Suppressor macrophage treated with lipopolysaccharide for 4 hours (primary cell): ENCODE measurements at regions not wholly inside any gene's neighbourhood (a gene's known extent, or its start where the extent isn't known, plus 50 kb on each side); places are given as distances from the start of the nearest gene placed in this dataset.
A peak's percentile ranks its signal among the peaks of the same experiment; 100 is the strongest.
"Not testable (repeated sequence)": the region's sequence is repeated elsewhere in the genome, so short reads cannot be mapped to it uniquely, and the experiment has no call there.

Experiments
- DNase-seq: peaks from one replicate; pipeline ENCODE4 v3.0.0-alpha.2; 2020

DNA sequence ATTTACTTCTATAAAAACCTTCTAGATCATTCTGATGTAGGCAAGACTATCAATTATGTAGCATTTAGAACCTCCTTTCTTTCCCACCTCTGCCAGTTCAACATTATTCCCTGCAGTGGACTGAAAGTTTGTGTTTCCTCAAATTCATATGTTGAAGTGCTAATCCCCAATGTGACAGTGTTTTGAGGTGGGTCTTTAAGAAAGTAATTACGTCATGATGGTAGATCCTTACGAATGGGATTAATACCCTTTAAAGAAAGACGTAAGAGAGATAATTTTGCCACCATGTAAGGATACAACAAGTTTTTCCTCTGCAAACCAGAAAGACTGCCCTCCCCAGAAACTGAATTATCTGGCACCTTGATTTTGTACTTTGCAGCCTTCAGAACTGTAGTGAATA lies 1489.7 kb upstream of the SEL1L start:
- DNase-seq: no peak

DNA sequence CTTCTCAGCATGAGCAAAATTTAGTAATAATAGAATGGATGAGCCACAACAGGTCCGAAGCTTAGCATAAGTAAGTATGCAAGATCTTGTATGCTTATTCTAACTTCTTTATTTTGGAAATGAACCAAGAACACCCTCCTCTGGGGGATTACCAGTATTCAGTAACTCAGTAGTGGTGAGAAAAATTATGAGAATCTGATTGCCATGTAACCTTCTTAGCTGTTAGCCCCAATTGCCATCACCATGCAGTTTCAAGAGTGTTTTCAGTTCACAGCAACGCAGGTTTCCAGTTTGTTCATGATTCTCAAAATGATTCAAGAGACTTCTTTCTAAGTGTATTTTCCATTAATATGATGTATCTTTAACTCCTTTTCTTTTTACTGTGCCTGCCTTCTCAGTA lies 1507.6 kb upstream of the SEL1L start:
- DNase-seq: no peak

DNA sequence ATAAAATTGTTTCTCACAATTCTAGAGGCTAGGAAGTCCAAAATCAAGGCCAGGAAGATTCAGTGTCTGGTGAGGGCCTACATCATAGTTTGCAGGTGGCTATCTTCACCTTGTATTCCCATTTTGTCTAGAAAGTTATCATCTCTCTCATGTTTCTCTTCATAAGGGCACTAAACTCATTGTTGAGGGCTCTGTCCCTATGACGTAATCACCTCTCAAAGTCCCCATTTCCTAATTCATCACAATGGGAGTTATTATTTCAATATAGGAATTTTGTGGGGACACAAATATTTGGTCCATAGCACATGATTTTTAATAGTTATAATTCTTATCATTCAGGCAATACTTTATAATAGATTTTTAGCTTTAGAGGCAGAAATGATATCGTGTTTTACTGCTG lies 1509.2 kb upstream of the SEL1L start:
- no peak for DNase-seq

DNA sequence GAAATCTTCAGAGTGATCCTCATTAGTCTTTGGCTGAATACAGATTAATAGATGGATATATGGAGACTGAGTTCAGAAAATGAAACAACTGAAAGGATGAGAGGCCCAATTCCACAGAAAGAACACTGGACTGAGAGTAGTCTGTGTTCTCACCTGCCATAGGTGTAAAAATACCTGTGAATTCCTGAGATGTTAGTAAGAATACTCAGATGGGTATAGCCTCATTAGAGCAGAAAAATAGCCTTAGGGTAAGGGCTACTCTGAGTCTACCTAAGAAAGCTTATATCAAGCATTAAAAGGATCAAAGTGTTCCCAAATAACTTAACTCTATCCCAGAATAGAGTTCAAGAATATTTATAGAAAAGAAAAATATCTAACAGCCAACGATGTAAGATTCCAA lies 1510.3 kb upstream of the SEL1L start:
- no peak for DNase-seq

DNA sequence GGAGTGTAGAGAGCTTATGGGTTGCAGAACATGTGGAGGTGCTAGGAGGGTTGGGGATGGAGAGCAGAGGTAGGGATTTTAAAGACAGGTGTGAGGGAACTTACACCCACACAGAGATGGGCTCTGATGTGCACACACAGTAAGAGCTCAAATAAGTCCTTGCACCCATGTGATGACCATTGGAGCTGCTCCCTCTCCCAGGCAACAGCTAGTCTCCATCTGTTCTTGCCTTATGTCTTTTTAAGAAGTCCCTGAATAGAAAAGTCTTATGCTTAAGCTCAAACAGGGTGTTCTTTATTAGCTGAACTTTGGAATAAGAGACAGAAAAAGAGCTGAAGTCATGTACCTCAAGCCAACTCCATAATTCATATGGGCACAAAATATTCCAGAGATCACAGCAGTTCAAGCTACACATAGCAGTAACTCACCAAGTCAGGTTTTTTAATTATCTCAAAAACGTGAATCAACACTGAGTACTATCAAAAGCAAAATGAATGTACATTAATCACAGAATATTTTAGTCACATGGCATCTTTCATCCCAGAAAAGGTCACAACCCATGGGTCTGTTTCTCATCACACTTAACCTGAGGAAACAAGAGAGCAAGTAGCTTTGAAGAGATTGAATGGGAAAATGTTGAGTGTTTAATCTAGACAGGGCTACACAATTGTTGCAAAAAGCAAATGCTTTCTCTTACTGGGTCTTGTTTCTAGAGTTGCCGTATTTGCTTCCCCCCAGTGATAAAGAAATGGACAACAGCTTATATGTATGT lies 1513.6 kb upstream of the SEL1L start:
- no peak for DNase-seq

DNA sequence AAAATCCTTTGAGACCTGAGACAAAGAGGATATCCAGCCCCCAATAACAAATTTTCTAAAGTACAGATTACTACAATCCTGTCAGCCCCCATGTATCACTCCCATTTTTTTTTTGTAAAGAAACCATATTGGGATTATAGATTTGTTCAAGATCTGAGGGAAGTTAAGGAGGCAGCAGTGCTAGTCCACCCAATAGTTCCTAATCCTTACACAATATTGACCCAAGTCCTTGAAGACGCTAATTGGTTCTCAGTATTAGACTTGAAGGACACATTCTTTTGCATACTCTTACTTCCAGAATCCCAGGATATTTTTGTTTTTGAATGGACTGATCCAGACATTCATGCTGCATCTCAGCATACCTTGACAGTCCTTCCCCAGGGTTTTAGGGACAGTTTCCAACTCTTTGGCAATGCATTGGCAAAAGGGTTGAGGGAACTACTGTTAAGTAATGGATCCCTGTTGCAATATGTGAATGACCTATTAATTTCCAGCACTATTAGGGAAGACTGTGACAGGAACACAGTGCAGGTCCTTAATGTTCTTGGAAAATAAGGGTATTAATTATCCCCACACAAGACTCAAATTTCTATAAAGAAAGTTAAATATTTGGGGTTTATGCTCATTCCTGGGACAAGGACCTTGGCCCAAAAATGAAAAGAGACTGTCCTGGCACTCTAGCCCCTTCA lies 1519.5 kb upstream of the SEL1L start:
- DNase-seq: no peak

DNA sequence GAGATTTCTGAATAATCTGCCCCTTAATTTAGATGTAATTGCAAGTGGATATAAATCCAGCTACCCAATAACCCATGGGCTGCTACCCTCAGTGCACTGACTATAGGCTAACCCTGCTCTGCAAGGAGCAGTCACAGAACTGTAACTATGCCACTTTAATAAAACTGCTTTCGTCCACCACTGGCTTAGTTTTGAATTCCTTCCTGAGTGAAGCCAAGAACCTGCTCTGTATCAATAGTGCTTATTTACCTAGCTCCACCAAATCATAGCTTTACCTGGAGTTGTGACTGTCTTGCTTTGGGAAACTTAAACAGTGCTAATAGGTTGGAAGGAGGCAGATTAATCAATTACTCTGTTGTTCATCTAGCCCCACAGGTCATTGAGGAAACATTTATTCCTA lies 1524.4 kb upstream of the SEL1L start:
- DNase-seq: no peak

DNA sequence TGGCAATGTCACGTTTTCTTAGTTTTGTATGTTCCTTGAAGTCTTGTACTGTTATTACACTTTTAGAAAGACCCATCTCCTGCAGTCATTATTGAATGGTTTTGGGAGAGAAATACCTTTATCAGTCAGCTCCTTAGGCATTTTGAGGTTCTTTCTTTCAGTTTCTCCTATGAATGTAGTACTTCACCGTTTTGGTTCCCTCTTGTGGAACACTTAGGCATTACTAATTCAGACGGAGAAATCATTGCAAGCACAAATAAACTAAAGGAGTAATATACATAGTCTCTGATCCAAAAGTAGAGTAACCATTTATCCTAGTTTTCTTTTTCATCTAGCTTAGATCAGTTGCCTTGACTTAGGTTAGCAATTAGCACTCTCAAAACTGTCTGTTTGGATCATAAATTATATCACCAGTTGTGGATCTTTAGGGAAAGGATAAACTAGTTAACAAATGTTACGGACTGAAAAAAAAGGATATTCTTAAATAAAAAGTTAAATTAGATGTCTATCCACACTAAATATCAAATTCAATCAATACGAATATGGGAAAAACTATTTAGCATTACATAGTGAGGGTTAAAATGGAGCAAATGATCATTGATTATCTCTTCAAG lies 1538.3 kb upstream of the SEL1L start:
- peak; percentile 17 for DNase-seq

DNA sequence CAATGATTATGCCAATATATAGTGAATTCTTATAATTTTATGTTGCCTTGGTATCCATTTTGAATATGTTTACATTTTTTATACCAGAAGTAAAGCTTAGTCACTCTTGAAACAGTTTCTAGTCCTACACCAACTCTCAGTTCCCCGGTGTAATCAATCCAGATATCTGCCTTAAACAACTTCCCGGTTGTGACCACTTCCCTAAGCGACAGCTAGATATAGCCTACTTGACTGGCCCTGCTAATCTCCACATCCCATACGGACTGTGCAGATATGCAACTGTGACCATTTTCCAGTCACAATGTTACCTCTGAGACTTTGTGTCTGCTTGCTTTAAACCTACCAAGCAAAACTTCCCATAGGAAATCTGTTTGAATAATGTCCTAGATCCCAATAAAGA lies 1551.5 kb upstream of the SEL1L start:
- DNase-seq: no peak

DNA sequence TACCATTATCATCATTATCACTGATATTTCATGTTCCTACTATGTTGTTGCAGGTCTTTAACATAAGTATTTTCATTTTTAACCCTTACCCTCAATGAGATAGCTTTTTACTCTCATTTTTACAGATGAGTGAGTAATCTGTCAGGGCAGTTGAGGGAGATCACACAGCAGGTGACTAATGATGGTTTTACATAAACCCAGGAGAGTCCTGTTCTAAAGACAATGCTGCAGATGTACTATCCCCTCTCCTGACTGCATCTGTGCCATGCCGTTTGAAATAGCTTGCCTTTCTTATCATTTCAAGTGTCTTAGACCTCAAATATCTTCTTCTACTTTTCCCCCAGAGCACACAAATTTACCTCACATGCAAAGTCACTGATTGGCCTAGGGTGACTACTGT lies 1552.1 kb upstream of the SEL1L start:
- no peak for DNase-seq

DNA sequence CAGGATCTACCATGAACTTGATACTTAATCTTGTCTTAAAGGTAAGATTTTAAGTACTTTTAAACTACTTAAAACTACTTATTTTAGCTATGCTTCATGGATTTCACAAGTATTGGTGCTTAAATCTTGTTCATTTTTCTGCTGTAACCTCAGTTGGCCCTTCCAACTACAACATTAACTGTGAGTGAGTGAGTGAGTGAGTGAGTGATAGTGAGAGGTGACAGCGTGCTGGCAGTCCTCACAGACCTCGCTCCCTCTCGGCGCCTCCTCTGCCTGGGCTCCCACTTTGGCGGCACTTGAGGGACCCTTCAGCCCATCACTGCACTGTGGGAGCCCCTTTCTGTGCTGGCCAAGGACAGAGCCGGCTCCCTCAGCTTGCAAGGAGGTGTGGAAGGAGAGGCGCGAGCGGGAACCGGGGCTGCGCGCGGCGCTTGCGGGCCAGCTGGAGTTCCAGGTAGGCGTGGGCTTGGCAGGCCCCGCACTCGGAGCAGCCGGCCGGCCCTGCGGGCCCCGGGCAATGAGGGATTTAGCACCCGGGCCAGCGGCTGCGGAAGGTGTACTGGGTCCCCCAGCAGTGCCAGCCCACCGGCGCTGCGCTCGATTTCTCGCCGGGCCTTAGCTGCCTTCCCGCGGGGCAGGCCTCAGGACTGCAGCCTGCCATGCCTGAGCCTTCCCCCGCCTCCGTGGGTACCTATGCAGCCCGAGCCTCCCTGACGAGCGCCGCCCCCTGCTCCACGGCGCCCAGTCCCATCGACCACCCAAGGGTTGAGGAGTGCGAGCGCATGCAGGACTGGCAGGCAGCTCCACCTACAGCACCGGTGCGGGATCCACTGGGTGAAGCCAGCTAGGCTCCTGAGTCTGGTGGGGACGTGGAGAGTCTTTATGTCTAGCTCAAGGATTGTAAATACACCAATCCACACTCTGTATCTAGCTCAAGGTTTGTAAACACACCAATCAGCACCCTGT lies 1558.6 kb upstream of the SEL1L start:
- not testable (repeated sequence) for DNase-seq

DNA sequence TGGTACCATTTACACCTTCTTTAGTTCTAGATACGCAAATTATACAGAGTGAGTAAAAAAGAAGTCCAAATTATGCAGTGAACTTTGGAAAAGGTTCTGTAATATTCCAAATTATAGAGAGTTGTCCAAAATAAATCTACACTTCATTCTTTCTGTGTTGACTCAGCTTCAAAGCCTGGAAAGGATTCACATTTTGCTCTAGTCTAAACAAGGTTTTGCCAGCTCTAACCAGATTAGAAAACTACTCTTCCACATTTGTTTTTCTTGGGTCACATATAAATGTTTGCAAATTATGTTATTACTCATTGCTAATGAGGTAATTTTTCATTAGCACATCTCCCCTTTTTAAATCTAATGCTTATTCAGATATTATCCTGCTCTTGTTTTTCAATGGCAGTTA lies 1562.4 kb upstream of the SEL1L start:
- DNase-seq: no peak

DNA sequence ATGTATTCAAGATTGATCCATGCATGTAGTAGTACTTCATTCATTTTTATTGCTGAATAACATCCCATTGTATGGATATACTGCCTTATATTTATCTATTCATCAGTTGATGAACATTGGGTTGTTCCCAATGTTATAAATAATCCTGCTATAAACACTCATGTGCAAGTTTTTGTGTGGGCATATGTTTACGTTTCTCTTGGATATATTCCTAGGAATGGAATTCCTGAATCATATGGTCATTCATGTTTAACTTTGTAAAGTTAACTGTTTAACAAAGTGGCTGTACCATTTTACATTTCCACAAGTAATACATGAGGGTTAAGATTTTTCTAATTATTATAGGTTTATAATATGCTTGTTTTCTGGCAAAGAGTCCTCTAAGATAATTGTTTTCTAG lies 1568.2 kb upstream of the SEL1L start:
- no peak for DNase-seq

DNA sequence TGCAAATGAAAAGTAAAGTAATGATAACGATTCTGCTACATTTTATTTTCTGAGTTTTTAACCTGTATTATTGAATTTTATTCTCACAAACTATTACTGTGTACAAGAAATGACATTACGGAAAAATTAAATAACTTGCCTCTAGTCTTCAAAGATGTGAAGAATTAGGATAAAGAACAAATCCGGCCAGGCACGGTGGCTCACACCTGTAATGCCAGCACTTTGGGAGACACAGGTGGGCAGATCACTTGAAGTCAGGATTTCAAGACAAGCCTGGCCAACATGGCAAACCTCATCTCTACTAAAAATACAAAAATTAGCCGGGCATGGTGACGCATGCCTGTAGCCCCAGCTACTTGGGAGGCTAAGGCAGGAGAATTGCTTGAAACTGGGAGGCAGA lies 1584.4 kb upstream of the SEL1L start:
- no peak for DNase-seq

DNA sequence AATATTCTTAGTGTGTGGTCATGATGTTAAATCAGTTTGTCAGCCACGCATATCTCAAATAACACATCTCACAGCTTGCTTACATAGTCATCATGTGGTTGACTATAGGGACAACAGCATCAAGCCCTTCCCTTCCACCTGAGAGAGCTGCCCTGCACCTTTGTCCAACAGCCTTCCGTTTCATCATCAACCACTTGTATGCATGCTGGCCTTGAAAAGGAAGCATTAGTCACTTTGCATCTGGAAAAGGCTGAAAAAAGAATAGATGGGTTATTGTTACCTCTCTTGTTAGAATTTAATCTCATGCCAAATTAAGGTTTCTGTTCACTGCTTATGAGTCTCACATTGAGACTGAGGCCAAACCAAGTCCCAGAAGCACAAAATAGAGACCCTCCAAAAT lies 1586.5 kb upstream of the SEL1L start:
- no peak for DNase-seq

DNA sequence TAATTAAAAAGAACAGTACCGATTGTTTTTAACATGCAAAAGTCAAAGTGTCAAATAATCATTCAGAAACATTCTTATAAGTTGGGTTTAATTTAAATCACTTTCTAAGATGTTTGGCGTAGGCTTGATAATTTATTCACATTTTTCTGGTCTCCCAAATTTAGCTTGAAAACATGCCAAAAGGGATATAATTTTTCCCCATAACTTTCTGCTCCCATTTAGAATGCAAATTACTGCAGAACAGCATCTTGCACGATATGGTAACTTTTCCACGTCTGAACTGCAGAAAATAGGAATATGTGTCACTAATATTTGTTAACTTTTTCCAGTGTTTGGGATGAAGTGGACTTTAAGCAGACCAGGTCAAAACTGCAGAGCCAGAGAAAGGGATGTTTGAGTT lies 1592.4 kb upstream of the SEL1L start:
- no peak for DNase-seq

DNA sequence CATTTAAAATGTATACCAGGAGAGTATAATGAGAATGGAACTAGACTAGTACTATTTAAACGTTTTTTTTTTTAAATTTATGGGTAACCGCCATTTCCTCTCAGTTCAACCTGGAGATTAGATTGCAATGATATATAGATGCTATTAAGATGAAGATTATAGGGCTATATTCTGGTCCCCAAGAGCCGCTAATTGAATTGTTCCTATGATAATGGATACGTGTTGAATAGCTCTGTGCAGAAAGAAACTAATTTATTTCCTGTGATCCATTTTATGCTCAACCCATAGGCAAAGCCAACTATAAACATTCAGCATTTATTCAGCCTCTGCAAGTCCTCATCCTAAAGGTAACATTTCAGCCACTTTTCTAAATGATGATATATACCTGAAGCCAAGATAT lies 1595.1 kb upstream of the SEL1L start:
- no peak for DNase-seq

DNA sequence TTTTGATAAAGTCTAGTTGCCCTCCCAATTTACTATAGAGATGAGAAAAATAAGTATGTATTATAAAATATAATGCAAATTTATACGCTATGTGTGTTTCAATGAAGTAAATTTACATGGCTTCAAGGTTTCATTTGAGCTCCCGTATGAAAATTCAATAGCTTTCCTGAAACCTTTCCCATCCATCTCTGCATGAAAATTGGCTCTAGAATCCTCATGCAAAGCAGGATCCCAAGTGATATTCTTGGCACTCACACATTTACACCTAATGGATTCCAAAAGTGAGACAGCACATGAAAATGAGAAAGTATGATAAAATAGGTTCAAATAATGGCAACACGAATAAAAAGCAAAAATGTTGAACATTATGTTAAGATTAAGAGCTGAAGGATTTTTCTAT lies 1595.8 kb upstream of the SEL1L start:
- no peak for DNase-seq

DNA sequence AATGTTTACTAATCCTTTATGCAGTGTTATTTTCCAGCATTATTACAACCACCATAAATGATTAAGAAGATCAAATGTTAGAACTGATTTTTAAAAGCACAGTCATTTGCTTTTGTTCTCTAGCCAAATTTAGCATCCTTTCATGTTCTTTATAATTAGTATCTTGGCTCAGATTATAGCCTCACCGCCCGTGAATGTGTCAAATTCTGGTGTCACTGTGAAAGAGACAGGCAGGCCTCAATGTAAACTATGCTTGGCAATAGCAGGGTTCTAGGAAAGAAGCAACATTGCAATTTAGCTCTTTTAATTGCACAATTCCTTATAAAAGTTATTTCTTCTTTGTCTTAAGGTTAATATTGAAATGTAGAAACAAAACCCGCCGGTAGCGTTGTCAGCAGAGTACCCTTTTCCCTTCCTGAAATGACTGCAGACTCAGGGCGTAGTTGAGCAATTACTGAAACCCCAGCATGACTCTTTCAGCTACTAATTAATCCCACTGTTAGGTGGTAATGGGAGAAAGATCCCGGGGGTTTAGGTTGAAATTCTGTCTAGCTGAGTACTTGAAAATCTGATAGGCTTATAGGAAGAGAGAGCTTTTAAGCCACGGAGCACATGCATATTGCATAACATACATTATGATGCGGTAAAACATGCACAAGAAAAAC lies 1600.5 kb upstream of the SEL1L start:
- peak; percentile 40 for DNase-seq

DNA sequence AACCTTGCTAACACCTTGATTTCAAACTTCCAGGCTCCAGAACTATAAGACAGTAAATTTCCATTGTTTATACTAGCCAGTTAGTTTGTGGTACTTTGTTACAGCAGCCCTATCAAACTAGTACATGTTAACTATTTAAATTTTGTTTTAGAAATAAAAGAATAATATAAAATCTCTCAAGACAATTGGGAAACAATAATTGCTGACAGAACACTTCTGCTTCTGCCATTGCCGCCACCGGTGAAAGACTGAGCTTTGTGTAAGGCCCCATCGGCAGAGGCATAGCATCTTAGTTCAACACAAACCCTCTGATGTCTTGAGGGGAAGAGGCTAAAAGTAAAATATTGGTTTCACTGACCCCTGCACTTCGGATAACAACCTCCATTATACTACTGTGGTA lies 1607.1 kb upstream of the SEL1L start:
- no peak for DNase-seq

DNA sequence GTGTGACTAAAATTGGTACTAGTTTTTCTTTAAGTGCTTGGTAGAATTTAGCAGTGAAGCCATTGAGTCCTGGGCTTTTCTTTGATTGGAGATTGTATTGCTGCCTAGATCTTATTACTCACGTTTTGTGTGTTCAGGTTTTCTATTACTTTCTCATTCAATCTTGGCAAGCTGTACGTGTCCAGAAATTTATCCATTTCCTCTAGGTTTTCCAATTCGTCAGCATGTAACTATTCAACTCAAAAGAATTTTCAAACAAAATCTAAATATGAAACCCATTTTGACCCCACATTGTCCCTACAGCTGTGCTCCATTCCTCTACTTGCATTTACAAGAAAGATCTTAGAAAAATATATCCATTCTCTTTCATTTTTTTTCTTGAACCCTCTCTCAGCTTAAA lies 1613.4 kb upstream of the SEL1L start:
- DNase-seq: no peak

DNA sequence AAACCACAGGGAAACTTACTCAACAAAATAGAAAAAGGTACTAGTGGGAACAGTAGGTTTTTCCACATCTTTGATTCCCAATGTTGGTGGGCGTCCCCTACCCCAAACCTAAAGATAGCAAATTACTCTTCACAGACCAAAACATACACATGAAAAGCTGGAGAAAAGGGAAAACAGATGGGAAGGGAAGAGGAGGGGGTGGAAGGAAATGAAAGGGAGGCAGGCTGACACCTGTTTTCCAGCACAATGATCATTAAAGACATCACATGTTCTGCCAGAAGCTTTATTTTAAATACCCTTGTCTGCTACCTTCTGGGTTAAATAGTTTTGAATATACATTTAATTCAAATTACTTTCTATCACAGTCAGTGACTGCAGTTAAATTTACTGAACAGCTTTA lies 1617.9 kb upstream of the SEL1L start:
- DNase-seq: no peak

DNA sequence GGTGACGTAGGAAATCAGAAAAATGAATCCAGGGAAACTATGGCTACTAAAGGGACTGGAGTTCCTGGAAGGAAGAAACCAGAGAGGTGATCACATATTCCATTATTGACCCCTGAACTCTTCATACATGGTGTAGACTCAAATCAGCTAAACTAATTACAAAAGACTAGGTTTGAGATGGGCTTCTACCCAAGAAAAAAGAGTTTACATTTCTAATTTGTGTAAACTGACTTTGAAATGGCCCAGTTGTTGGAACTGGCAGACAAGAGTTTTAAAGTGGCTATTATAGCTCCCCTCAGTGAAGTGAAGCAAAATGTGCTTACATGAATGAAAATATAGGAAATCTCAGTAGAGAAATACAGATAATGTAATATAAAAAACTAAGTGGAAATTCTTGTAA lies 1619.4 kb upstream of the SEL1L start:
- no peak for DNase-seq
